GM19351 (cell line): ENCODE measurements at regions not wholly inside any gene's neighbourhood (a gene's known extent, or its start where the extent isn't known, plus 50 kb on each side); places are given as distances from the start of the nearest gene placed in this dataset.
"Not testable (repeated sequence)": the region's sequence is repeated elsewhere in the genome, so short reads cannot be mapped to it uniquely, and the experiment has no call there.

ENCODE experiments used
- ATAC-seq: cut with Tn5 transposase; IDR thresholded peaks from one replicate; pipeline ENCODE4 v1.9.1; 2021; ENCODE audit warnings: mild to moderate bottlenecking, moderate library complexity; ENCODE audit not compliant: unreplicated experiment

DNA sequence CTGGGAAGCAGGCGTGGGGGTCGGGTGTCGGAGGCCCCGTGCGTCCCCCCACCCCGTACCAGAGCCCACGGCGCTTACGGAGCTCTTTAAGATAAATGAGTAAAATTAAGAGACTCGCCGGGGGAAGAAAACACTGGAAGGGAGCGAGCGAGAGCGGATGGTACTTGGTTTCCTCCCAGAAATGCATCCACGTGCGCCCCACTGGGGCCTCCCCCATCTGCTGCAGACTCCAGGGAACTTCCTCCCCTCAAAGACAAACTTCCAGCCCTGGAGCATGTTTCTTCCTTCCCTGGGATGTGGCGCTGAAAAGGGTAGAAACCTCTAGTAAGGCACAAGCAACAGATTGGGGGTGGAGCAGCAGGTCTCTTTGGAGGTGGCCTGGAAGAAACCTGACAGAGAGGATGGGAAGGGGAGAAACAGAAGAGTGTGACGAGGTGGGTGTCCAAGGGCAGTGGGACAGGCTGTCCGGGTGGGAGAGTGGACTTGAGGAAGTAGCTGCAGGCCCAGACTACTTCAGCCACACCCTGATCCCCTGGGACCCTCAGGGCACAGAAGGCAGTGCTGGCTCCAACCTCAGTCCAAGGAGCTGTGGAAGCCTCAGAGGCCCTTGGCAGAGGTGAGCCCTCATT, 91.2 kb downstream of the TRIM43 start:
- not testable (repeated sequence) for ATAC-seq

DNA sequence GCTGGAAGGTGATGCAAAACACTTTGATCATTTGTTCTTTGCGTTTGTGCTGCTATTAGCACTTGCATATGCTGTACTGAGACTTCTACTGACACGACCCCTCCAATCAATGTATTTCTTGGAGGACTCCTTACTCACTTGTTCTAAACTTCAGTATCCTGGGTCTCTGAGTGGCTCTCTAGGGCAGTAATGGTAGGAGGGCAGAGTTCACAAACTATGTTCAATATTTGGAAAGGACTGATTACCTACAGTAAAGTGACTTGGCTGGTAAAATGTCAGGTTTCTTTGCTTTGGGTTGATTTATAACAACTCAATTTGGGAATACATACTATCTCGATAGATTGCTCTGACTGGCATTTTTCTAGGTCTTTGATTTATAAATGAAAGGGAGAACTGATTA, 93.7 kb downstream of the TRIM43 start:
- no peak for ATAC-seq

DNA sequence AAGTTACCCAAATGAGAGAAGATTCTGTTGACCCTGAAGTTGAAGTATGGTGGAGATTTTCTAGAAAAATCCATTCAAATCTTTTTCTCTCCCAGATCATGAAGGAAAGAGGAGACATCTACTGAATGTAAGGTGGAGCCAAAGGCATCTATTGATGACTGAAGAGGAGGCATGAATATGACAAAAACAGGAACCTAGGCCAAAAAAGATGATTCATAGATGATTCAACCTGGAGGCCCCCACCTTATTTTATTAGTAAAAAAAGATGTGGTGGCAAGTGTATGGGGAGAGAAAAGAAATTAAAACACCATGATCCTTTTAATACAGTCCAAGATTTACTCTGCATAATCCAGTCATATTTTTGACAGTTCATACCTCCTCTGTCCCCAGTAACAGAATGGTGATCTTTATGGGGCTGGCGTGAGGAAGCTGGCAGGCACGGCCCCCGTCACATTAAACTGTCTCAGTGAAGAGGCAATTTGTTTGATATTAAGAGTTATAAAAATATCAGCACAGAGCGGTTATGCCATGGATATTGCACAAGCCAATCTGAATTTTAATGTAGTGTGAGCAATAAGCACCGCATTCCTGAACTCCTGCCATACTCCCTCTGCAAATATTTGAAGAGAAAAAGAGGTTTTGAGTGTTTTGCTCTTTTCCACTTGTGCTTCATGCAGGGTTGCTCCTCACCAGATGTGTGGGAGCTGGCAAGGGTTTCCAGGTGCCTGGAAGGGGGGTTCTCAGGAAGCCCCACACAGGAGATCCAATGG, 94.4 kb downstream of the TRIM43 start:
- not testable (repeated sequence) for ATAC-seq

DNA sequence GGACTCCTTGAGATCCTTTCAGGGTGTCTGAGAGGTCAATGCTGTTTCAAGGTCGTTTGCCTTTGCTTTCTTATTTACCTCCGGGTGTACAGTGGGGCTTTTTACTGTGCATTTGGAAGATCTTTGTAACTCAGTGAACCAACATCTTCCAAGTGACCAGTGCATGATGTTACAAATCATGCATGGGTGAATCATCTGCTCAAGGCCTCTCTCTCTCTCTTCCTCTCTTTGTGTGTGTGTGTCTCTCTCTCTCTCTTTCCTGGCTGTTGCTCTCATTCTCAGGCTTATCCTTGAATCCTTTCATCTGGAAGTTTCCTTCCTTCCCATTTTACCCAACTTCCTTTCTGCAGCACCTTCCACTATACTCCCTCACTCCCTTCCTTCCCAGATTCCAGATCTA, 96.1 kb downstream of the TRIM43 start:
- not testable (repeated sequence) for ATAC-seq

DNA sequence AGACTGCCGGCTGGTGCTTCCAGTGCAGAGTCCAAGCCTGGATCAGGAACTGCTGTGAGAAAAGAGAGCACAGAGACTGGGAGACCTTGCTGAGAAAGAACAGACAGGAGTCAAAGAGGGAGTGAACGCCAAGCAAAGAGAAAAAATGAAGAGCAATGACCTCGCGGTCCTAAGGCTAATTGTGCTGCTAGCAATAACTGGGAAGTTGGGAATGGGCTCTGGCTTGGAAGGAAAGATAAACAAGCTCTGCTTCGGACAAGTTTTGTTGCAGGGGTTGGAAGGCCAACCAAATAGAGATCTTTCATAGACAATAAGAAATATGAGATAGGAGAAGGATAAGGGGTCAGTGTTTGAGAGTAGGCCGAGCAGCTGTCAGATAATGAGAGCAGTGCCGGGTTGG, 99.4 kb downstream of the TRIM43 start:
- not testable (repeated sequence) for ATAC-seq

DNA sequence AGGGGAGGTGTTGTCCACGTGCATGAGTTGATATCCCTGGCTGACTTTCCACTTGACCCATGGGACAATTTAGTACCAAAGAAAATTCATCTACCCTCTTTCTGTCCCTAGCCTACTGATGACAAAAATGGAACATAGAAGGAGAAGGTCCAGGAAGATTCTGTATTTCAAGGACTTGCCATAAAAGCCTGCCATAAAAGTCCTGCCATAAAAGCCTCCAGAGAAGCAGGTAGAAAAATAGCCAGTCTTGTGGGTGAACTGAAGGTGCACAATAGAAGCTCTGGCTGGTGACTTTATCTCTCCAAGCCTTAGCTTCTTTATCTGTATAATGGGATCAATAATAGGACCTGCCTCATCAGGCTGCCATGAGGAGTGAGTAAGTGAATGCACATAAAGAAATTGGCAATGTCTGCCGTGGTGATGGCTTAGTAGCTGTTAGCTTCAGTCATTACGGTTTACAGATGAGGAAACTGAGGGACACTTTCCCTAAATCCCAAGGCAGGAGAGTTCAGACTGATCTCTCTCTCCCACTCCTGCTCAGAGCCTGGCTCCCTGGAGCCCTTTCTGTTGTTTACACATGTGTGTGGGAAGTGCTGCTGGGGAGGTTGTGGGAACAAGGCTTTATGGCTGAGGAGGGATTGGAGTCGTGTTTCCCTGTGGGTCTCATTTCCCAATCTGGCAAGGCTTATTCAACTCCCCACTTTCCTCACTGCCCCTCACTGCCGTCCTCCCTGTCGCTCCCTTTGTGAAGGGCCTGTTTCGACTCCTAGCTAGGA, 101.5 kb downstream of the TRIM43 start:
- ATAC-seq, result not testable (repeated sequence)

DNA sequence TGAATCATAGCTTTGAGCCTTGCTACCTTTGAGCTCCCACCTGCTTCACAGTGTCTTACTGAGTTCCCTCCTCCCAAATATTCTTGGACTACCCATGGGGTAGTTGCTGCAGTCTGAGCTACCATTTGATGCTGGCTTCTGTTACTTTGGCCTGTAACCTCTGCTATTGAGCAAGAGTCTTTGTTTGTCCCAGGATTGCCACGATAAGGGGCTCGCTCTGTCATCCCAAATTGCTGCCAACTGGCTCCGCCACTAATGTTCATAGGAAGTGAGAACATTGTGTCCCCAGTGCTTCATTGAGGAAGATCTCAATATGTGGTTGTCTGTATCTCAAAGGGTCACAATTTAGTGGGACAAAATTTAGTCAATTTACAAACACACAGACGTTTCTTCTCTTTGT, 103.8 kb downstream of the TRIM43 start:
- no peak for ATAC-seq

DNA sequence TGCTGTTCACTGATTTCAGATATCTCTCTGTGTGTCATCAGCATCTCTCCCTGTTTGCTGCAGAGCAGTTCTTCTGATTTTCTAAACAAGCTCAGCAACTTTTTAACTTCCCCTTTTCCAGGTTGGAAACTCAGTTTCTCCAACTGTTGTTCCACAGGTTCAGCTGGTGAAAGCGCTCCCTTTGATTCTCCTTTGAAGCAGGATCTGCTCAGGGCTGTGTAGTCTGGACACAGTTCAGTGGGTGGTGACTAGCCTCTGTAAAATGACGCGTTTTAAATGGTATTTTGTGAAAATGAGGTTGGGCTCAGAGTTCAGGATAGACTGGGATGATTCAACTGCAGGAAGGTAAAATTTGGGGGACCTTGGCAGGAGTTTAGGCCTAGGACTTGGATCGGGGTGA, 106.3 kb downstream of the TRIM43 start:
- no peak for ATAC-seq

DNA sequence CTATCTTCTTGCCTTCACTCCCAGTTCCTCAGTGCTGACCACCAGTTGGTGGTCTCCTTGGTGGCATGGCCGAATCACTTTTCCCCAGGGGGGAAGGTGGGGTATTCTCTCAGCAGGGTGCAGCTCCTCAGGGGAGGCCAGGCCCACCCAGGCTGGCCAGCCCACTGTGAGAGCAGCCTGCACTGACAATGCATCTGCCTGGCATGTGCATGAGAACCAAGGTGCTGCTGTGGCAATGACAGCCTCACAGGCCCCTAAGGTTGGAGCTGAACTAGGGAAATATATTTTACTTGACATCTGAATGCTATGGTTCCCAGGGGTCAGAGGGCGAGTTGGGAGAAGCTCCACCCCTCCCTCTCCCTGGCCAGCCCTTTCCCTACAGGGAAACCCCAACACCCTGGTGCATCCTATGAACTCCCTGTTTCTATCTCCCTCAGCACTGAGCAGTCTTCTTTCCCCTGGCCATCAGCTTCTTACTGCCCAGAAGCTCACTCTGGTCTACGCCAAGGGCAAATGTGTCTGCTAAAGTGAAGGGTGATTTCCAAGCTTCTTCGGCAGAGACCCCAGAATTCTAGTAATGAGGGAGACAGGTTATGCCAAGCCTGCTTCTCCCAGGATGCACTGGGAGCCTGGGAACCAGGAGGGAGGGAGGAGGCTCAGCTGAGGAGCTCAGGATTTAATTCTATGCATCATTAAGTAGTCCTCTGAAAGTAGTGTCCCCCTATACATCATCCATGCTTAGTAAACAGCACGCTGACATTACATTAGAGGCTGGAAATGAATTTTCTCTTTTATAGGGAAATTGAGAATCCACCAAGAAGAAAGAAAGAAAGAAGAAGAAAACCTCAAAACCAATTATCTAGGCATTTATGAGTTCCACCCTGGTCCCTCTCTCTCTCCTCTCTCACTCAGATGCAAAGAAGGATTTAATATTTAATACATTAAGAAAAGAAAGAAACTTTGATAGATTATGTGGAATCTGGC, 107.7 kb downstream of the TRIM43 start:
- not testable (repeated sequence) for ATAC-seq

DNA sequence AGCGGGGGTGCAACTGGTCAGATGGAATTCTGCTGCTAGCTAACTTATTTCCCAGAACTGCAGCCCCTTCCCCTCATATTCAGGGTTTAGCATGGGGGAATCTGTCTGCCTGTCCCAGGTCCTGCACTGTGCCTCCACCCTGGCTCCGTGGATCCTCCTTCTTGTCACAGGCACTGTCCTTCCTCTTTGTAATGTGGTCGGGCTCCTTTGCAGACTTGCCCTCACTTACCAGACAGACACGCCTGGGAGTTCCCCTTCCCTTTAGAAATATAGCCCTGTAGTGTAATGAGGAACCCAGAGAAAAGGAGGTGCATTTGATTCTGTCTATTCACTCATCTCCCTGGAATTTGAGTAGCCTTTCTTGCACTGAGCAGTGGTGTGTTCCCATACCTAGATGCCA, 108.7 kb downstream of the TRIM43 start:
- ATAC-seq, result no peak

DNA sequence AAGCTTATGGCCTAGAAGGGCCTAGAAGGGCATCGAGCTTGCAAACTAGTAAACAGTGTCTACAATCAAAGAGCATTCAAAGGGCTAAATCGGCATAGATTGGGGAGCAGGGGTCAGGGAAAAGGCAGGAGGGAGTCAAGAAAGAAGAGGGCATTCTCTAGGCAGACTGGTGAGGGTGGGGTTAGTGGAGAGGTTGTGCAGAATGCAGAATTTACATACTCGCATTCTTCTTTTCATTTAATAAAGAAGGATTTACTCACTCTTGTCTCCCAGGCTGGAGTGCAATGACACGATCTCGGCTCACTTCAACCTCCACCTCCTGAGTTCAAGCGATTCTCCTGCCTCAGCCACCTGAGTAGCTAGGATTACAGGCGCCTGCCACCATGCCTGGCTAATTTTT, 110.7 kb downstream of the TRIM43 start:
- ATAC-seq, result no peak

DNA sequence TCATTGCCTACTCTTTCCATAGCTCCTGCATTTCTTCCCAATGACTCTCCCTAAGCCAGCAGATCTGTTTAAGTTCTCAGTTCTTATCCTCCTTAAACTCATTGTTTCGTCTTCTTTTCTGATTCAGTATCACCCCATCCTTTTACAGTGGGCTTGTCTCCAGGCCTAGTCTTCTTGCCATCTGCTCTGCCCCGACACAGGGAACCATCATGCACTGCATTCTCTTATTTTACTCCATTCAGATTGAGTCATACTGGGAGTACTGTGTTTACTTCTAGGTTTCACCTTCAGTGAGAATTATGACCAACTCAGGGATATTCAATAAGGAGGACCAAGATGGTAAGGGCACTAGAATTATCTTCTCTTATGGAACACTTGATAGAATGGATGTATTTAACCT, 115.4 kb downstream of the TRIM43 start:
- ATAC-seq, result not testable (repeated sequence)

DNA sequence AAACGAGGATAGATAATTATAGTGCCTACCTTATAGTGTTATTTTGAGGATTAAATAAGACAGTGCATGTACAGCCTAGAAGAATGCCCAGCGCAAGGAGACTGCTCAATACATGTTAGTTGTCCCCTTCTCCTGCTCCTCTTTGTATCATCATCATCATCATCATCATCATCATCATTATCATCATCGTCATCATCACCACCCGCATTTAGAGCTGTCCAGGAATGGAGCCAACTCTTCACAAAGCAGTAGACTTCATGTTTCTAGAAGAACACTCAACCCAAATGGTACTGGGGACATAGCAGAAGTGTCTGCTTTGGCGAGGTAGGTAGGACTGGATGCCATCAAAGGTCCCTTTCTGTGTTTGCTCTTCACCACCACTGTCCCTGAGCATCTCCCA, 116.0 kb downstream of the TRIM43 start:
- ATAC-seq, result no peak

DNA sequence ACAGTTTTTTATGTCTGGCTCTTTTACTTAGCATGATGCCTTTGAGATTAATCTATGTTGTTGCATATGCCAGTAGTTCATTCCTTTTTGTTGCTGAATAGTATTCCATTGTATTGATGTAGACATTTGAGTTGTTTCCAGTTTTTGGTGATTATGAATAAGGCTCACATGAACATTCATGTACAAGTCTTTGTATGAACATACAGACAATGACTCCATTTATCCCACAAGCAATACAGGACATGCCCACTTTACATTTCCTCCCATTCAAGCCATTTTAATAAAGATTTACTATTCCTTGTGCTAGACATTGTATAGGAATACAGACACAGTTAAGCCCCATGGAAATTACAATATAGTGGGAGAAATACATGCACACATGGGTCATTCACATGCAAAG, 118.0 kb downstream of the TRIM43 start:
- ATAC-seq, result no peak

DNA sequence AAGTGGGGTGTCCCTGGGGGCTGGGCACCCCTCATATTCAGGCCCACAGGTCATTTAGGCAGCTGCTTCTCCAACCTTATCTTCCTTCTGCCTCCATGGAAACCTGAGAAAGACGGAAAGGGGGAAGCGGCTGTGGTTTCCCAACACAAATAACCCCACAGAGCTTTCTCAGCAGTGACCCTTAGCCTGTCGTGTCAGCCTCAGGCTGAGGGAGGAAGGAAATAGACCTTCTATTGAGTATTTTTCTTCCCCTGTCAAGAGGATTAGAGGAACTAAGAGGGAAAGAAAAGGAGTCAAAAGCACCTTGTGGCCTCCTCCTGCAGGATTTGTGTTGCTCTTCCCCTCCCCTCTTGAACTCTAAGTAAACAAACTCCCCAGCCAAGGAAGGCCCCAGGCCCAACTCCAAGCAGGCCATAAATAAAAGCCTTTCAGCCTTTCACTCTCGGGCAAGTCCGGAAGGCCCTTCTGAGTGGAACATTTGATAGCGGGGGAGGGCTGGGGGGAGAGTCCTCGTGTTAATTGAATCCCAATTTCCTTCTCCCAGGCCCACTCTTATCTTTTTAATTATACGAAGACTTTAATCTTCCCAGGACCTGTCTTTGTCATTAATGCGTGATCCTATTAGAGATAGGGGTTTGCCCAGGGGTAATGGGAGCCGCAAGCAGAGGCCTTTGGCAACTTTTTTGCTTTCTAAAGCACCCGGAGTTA, 121.8 kb downstream of the TRIM43 start:
- ATAC-seq, result not testable (repeated sequence)

DNA sequence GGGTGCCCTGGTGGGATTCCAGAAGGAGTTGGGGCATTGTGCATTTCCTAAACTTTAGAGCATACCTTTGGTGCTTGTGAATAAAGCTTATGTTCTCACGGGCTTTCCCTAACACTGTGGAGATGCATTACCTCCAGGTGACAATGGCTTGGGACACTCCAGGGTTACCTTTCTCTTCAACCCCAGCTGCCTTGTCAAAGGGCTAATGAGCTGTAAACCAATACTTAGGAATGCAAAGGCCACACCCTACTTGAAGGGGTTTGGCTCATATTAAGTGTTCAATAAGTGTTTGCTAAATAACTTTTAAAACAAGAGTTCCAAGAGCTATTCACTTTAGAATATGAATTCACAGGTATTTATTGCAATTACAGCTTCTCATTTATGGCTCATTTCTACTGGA, 122.6 kb downstream of the TRIM43 start:
- ATAC-seq, result not testable (repeated sequence)

DNA sequence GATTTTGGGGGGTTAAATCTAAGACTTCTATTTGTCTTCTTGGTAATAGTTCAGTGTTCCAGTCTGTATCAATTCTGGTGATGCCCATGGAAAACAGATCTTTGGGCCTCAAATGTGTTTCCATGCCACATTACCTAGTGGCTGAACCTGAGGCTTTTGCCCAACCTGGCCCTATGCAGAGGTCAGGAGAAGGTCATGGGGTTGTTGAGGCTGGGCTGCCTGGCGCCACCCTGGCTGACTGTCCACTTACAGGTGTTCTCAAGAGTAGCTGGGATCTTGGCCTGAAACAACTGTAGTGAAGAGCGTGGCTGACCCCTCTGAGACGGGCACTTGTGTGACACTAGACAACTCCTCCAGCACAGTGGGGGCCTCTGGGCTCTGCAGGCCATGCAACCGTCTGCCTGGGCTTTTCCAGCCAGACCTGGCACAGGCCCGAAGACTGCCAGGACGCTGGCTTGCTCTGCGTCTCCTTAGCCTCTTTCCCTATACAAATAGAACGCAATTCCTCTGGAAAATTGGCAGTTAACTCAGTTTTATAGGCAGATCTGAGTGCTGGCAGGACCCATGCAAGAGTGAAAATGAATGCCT, 127.8 kb downstream of the TRIM43 start:
- ATAC-seq, result no peak

DNA sequence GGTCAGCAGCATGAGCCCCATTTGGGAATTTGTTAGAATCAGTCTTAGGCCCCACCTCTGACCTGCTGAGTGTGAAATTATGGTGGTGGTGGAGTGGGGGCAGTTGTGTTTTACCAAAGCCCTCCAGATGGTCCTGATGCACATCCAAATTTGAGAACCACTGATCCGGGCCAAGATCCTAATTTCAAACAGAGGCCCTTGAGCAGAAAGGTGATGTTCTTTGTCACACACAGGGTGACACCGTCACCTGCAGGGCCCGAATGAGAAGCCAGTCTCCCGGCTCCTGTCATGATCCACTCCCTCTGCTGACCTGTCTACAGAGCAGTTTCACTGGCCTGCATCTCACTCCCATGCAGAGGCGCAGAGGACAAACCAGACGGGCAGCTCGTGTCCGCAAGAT, 129.9 kb downstream of the TRIM43 start:
- ATAC-seq, result no peak

DNA sequence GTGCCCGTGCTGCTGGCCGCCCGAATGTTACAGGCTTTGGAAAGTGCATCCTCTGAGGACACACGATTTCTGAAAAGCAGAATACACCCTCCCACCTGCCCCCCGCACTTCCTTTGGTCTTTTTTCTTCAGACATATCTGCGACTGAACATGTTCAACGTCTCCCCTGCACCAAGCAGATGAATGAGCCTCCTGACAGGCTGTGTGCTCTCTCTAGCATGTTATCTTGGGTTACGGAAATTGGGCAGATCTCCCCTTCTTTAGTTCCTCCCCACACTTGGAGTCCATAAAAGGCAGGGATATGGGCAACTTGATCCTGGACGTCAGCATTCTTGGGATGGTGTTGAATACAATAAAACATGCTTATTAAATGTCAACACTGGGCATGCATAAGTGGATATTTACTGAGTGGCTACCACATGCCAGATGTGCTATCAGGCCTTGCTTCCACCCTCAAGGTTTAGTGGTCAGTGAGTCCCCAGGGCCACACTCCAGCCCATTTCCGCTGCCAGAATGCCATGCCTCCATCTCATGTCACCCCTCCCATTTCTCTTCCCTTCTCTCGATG, 130.4 kb downstream of the TRIM43 start:
- ATAC-seq, result no peak
